ENCODE measurements at regions not wholly inside any gene's neighbourhood (a gene's known extent, or its start where the extent isn't known, plus 50 kb on each side); places are given as distances from the start of the nearest gene placed in this dataset.

DNA sequence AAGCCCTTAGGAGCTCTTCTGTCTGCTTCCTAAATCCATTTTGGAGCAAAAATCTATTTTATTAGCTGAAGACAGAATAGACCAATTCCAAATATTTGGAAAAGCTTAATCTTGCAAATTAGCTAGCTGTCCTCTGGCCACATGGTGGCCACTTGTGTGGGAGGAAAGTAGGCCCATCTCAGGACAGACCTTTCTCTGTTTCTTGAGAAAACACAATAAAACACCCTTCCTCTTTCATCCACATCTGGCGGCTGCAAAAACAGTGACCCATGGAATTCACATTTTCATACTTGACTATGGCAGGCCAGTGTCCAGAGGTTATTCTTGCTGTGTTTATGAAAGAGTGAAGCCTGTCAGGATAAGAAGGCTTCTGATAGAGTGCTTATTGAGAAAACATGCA lies 275.6 kb downstream of the PLPP3 start:
- in situ Hi-C loops (cut with HindIII; ENCODE audit: extremely low pct_ligation_motif_present, low pct_unique_long_range_greater_than_20kb), result no loop called here
- intact Hi-C loops (cut with micrococcal nuclease; ENCODE audit: unreplicated experiment), result no loop called here
- H3K4me2 ChIP-seq (ENCODE audit: low read depth, low read length), result no peak overlapping the region
- H3K27me3 ChIP-seq (ENCODE audit: control insufficient read depth in 1 of 2, insufficient read depth in 2 of 2, low read length in 2 of 2), result no peaks in the 10 kb centered on the region
- FAIRE-seq (no peak), DNase-seq (ENCODE audit: low spot score) (no peak), ATAC-seq (no peak)
- H3K79me2 ChIP-seq (ENCODE audit: insufficient read depth, low read length), result no peaks in the 10 kb centered on the region
- 92% methylated on average over 1 of the region's 1 CpG for WGBS (ENCODE audit: low lambda C conversion rate)
- no peak for TF ChIP-seq SMYD3 (CRISPR knock-in tag; IDR thresholded peaks at IDR 0.05)
- TF ChIP-seq, protein P1, sequence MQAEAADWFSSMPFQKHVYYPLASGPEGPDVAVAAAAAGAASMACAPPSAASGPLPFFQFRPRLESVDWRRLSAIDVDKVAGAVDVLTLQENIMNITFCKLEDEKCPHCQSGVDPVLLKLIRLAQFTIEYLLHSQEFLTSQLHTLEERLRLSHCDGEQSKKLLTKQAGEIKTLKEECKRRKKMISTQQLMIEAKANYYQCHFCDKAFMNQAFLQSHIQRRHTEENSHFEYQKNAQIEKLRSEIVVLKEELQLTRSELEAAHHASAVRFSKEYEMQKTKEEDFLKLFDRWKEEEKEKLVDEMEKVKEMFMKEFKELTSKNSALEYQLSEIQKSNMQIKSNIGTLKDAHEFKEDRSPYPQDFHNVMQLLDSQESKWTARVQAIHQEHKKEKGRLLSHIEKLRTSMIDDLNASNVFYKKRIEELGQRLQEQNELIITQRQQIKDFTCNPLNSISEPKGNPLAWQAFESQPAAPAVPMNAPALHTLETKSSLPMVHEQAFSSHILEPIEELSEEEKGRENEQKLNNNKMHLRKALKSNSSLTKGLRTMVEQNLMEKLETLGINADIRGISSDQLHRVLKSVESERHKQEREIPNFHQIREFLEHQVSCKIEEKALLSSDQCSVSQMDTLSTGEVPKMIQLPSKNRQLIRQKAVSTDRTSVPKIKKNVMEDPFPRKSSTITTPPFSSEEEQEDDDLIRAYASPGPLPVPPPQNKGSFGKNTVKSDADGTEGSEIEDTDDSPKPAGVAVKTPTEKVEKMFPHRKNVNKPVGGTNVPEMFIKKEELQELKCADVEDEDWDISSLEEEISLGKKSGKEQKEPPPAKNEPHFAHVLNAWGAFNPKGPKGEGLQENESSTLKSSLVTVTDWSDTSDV (CRISPR knock-in tag; IDR thresholded peaks at IDR 0.05), result no peak
- peaks cover 15% of the 10 kb centered on the region for H3K4me1 ChIP-seq (ENCODE audit: insufficient read depth, low read length)
- no peak overlapping the region for H3K4me3 ChIP-seq (replicated peaks in 1 of 3; ENCODE audit: insufficient read depth in 1 of 3, low read depth in 2 of 3, low read length in 3 of 3)
- no peaks in the 10 kb centered on the region for H3K36me3 ChIP-seq (replicated peaks in 1 of 2; ENCODE audit: control insufficient read depth in 1 of 2, insufficient read depth in 2 of 2, low read length in 2 of 2)
- H3K9ac ChIP-seq (ENCODE audit: insufficient read depth, low read depth, low read length), result no peak overlapping the region
- no peaks in the 10 kb centered on the region for H4K20me1 ChIP-seq (ENCODE audit: insufficient read depth, low read length)
- no peaks in the 10 kb centered on the region for H3K9me3 ChIP-seq (ENCODE audit: low read length)
- ChIA-PET POLR2A (no interaction called here), CTCF (ENCODE audit: low intra/inter-chr PET ratio, low total read pairs) (no interaction called here)
- H2AFZ ChIP-seq (ENCODE audit: low read length), result no peak overlapping the region
- H3K27ac ChIP-seq (ENCODE audit: extremely low read length, insufficient read depth, low read length), result no peak overlapping the region
- no TSS peak for BruUV-seq (replicated peaks)

DNA sequence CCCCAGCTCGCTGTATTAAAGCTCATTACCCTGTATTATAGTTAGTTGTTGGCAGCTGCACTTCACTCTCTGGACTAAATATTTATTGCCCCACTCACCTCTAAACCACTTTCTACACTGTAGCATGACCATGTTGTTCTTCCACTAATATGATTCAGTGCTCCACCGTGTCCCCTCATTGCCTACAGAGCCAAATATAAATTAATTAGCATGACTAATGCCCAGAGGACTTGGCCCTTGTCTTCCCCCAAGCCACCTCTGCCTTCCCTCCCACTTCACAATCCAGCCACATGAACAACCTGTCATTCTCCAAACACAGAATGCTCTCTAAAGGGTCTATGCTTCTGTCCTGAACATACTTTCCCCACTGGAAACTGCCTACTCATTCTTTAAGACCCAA lies 276.5 kb downstream of the PLPP3 start:
- ATAC-seq (no peak), DNase-seq (ENCODE audit: low spot score) (no peak), FAIRE-seq (no peak)
- Histone ChIP-seq H2AFZ (ENCODE audit: low read length) (no peak overlapping the region), H3K9ac (ENCODE audit: insufficient read depth, low read depth, low read length) (no peak overlapping the region), H4K20me1 (ENCODE audit: insufficient read depth, low read length) (no peaks in the 10 kb centered on the region), H3K4me1 (ENCODE audit: insufficient read depth, low read length) (peaks cover 24% of the 10 kb centered on the region), H3K36me3 (replicated peaks in 1 of 2; ENCODE audit: control insufficient read depth in 1 of 2, insufficient read depth in 2 of 2, low read length in 2 of 2) (no peaks in the 10 kb centered on the region), H3K4me3 (replicated peaks in 1 of 3; ENCODE audit: insufficient read depth in 1 of 3, low read depth in 2 of 3, low read length in 3 of 3) (no peak overlapping the region), H3K4me2 (ENCODE audit: low read depth, low read length) (no peak overlapping the region), H3K27ac (ENCODE audit: extremely low read length, insufficient read depth, low read length) (no peak overlapping the region), H3K79me2 (ENCODE audit: insufficient read depth, low read length) (no peaks in the 10 kb centered on the region), H3K9me3 (ENCODE audit: low read length) (no peaks in the 10 kb centered on the region), H3K27me3 (ENCODE audit: control insufficient read depth in 1 of 2, insufficient read depth in 2 of 2, low read length in 2 of 2) (no peaks in the 10 kb centered on the region)
- in situ Hi-C loops (cut with HindIII; ENCODE audit: extremely low pct_ligation_motif_present, low pct_unique_long_range_greater_than_20kb), result no loop called here
- ChIA-PET CTCF (ENCODE audit: low intra/inter-chr PET ratio, low total read pairs) (no interaction called here), POLR2A (no interaction called here)
- no TSS peak for BruUV-seq (replicated peaks)
- 36% methylated on average over 2 of the region's 2 CpGs for WGBS (ENCODE audit: low lambda C conversion rate)
- intact Hi-C loops (cut with micrococcal nuclease; ENCODE audit: unreplicated experiment), result no loop called here
- TF ChIP-seq KAT7 (CRISPR knock-in tag; IDR thresholded peaks at IDR 0.05; ENCODE audit: borderline replicate concordance), result no peak
- no peak for TF ChIP-seq ZFP36L2 (CRISPR knock-in tag; IDR thresholded peaks at IDR 0.05)
- TF ChIP-seq EHMT2 (IDR thresholded peaks at IDR 0.05; ENCODE audit: borderline replicate concordance, low read depth, low read length), result no peak
- TF ChIP-seq HOXA7 (CRISPR knock-in tag; IDR thresholded peaks at IDR 0.05), result no peak
- TF ChIP-seq, protein P2, sequence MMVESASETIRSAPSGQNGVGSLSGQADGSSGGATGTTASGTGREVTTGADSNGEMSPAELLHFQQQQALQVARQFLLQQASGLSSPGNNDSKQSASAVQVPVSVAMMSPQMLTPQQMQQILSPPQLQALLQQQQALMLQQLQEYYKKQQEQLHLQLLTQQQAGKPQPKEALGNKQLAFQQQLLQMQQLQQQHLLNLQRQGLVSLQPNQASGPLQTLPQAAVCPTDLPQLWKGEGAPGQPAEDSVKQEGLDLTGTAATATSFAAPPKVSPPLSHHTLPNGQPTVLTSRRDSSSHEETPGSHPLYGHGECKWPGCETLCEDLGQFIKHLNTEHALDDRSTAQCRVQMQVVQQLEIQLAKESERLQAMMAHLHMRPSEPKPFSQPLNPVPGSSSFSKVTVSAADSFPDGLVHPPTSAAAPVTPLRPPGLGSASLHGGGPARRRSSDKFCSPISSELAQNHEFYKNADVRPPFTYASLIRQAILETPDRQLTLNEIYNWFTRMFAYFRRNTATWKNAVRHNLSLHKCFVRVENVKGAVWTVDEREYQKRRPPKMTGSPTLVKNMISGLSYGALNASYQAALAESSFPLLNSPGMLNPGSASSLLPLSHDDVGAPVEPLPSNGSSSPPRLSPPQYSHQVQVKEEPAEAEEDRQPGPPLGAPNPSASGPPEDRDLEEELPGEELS (CRISPR knock-in tag; IDR thresholded peaks at IDR 0.05), result no peak
- TF ChIP-seq ZNF10 (CRISPR knock-in tag; IDR thresholded peaks at IDR 0.05; ENCODE audit: borderline replicate concordance, low read depth), result no peak
